ENCODE measurements at regions not wholly inside any gene's neighbourhood (a gene's known extent, or its start where the extent isn't known, plus 50 kb on each side); places are given as distances from the start of the nearest gene placed in this dataset.
"Not testable (repeated sequence)": the region's sequence is repeated elsewhere in the genome, so short reads cannot be mapped to it uniquely, and the experiment has no call there.

DNA sequence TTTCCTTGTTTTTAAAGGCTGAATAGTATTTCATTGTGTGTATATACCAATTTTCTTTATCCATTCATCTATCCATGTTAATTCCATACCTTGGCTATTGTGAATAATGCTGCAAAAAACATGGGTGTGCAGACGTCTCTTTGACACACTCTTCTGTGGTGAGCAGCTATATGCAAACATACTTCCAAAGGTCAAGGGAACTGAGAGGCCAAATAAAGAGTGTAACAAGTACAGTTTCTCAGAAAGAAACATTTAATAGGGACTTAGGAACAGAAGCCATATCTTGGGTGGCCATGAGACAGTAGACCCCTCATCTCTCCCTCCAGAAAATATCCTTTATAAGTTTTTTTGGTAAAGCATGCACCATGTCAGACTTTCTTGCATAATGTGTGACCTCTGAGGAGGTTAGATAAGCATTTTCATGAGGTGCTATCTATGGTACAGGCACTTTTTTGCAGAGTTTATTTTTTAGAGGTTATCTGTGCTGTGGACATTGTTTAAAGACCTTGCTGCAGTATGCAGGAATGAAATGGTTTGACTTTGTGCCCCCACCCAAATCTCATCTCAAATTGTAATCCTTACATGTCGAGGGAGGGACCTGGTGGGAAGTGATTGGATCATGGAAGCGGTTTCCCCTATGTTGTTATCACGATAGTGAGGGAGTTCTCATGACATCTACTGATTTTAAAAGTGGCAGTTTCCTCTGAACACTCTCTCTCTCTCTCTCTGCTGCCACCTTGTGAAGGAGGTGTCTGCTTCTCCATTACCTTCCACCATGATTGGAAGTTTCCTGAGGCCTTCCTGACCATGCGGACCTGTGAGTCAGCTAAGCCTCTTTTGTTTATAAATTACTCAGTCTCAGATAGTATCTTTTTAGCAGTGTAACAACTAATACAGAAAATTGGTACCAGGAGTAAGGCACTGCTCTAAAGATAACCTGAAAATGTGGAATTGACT is 1202.3 kb downstream of the GALC start:
- intact Hi-C loops (cut with DNase I, micrococcal nuclease), result no loop called here
- DNase-seq (no peak), ATAC-seq (no peak)

DNA sequence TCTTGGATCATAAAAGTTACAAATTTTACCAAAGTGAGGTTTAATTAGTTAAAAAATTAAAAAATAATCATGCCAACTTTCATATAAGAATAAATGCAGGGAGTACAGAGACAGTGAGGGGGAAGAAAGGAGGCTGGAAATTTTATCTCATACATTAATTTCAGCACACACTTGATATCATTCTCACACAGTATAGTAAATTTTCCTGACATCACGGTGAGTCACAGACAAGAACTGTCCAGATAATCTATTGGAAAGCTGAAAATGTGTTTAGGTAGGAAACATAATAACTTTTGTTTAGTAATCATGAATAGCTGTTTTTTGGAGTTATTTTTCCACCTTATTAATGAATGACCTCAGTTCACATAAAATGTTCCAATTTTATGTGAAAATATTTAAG is 1204.8 kb downstream of the GALC start:
- DNase-seq, result no peak
- ATAC-seq, result no peak
- intact Hi-C loops (cut with DNase I, micrococcal nuclease), result no loop called here

DNA sequence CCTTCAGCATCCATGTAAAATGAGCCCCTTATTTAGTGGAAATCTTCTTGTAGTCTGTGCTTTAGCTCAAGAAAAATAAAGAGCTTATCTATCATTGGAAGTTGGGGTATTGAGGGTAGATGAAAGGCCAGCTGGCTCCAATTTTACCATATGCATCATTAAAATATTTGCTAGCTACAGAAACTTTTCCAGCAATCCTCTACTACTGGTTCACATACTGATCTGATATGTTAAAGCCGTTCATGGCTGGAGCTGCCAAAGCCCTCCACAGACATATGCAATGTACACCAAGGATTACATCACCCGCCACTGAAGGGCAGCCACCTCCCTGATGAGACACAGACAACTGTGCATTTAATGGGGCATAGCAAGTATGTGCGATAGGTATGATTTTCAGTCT is 1205.3 kb downstream of the GALC start:
- DNase-seq (no peak), ATAC-seq (no peak)
- intact Hi-C loops (cut with DNase I, micrococcal nuclease), result no loop called here

DNA sequence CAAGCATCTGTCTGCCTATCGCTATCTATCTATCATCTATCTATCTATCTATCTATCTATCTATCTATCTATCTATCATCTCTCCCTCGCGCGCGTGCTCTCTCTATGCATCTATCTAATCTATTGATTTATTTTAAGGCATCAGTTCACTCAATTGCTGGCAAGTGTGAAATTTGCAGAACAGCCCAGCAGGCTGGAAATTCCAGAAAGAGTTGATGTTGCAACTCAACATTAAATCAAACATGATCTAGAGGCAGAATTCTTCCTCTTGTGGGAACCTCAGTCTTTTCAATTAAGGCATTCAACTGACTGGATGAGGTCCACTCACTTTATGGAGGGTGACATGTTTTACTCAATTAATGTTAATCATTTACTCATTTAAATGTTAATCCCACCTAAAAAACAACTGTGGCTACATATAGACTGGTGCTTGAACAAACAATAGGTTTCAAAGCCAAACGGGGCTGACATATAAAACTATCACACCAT is 1210.8 kb downstream of the GALC start:
- ATAC-seq, result no peak
- intact Hi-C loops (cut with DNase I, micrococcal nuclease), result no loop called here
- no peak for DNase-seq

DNA sequence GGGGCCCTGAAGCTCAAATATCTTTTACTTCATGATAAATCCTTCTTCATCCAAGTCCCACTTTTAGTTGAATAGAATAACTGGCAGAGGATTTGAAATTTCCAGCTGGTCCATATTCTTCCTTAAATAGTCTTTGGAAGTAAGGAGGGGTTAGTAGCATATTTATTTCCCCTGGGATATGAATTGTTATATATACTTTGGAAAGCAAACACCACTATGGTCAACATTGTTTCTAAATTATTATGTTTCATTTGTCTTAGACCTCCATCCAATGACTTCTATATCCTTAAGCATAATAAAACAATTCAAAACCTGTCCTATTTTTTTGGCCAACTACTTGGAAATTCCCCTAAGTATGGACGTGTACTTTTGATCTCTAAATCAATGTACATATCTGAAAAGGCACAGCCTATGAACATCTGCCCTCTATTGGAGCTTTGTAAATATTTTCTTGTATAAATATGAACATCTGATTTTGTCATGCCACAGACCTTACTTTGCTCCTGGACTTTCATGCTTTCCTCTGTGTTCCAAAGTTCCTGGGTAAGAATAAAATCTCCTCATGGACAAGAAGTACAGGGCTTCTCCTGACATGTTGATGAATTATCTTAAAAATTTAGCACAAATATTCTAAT is 1212.0 kb downstream of the GALC start:
- ATAC-seq (no peak), DNase-seq (no peak)
- intact Hi-C loops (cut with DNase I, micrococcal nuclease), result no loop called here

DNA sequence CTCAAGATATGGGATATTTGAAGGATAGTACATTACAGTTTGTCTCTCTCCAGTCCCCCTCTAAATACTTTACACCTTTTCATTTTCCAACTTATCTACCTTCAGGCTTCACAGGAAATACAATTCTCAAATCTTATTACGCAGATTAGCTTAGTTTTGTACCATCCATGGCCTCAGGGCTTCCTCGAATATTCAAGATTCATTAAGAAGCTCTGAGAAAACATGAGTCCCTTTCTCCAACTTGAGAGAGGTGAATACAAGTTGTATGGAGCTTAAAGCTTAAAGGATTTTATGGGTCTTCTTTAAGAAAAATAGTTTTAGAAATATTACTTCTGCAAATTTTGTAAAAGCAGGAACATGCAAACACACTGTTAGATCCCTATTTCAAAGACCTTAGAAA is 1212.5 kb downstream of the GALC start:
- intact Hi-C loops (cut with DNase I, micrococcal nuclease), result no loop called here
- no peak for DNase-seq
- no peak for ATAC-seq

DNA sequence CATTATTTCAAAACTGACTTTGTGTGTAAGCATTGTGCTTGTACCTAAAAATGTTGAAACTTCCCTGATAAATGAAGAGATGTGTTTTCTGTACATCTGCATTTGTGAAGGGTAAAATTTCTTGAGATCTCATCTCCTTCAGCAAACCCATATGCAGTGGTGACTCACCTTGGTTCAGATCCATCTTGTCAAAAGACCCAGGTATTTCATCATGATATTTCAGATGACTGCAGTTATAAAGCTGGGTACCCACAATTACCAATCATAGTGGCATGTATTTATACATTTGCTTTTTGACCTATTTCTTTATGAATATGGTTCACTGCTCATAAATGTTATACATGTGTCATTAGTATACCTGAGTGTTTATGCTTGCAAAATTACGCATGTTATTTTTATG is 1213.6 kb downstream of the GALC start:
- intact Hi-C loops (cut with DNase I, micrococcal nuclease), result no loop called here
- DNase-seq (no peak), ATAC-seq (no peak)

DNA sequence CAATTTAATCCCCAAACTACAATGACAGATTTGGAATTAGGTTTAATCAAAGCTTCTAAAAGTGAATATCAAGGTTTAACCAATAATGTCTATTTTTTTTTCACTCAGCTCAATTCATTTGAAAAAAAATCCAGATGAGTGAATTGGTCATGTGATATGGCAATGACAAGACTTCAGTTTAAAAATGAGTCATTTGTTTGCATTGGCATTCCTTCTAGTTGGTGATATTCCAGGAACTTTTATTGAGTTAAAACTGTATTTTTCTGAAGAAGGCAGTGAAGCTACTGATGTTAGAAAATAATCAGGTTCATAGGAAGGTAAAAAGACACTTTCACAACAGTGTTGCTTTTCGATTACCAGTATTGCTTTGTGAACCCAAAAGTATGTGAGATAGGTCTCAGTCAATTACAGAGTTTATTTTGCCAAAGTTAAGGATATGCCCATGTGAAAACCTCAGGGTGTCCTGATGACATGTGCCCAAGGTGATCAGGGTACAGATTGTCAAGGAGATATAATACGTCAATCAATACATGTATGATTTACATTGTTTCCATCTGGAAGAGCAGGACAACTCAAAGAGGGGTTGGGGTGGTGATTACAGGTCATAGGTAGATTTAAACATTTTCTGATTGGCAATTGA is 1214.9 kb downstream of the GALC start:
- DNase-seq (no peak), ATAC-seq (no peak)
- intact Hi-C loops (cut with DNase I, micrococcal nuclease), result no loop called here

DNA sequence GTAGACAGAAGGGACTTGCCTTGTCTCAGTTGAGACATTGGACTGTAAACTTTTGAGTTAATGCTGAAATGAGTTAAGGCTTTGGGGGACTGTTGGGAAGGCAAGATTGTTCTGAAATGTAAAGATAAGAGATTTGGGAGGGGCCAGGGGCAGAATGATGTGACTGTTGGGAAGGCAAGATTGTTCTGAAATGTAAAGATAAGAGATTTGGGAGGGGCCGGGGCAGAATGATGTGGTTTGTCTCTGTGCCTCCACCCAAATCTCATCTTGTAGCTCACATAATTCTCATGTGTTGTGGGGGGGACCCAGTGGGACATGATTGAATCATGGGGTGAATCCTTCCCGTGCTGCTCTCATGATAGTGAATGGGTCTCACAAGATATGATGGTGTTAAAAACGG is 1217.1 kb downstream of the GALC start:
- intact Hi-C loops (cut with DNase I, micrococcal nuclease); ATAC-seq; DNase-seq: not testable (repeated sequence)

DNA sequence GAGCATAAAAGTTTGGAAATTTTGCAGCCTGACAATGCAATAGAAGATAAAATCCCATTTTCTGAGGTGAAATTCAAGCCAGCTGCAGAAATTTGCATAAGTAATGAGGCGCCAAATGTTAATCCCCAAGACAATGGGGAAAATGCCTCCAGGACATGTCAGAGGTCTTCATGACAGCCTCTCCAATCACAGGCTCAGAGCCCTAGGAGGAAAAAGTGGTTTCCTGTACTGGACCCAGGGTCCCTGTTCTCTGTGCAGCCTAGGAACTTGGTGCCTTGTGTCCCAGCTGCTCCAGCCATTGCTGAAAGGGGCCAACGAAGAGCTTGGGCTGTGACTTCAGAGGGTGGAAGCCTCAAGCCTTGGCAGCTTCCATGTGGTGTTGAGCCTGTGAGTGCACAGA is 1218.1 kb downstream of the GALC start:
- intact Hi-C loops (cut with DNase I, micrococcal nuclease), result no loop called here
- ATAC-seq (no peak), DNase-seq (no peak)

DNA sequence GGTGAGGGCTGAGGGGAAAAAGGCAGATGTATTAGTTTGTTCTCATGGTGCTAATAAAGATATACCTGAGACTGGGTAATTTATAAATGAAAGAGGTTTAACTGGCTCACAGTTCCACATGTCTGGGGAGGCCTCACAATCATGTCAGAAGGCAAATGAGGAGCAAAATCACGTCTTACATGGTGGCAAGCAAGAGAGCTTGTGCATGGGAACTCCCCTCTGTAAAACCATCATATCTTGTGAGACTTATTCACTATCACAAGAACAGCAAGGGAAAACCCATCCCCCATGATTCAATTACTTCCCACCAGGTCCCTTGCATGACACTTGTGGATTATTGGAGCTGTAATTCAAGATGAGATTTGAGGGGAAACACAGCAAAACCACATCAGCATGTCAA is 1220.9 kb downstream of the GALC start:
- ATAC-seq, result no peak
- intact Hi-C loops (cut with DNase I, micrococcal nuclease), result no loop called here
- DNase-seq, result no peak

DNA sequence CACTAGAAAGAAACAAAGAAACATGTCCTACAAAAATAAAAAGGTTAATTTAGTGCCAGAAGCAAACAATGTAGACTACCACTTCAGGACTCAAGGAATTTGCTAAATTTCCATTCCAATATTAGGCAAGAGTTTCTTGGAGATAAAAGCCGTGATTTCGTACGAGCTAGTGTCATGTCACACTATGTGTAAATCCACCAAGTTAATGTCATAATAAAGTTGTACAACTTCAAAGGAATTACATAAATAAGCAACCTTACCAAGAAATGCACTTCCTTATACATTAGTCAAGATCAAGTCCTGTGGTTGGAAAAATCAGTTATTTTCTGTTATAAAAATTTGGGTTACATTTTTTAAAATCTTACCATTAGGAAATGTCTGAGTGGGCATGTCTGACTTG is 1222.8 kb downstream of the GALC start:
- intact Hi-C loops (cut with DNase I, micrococcal nuclease), result no loop called here
- ATAC-seq, result no peak
- DNase-seq, result no peak

DNA sequence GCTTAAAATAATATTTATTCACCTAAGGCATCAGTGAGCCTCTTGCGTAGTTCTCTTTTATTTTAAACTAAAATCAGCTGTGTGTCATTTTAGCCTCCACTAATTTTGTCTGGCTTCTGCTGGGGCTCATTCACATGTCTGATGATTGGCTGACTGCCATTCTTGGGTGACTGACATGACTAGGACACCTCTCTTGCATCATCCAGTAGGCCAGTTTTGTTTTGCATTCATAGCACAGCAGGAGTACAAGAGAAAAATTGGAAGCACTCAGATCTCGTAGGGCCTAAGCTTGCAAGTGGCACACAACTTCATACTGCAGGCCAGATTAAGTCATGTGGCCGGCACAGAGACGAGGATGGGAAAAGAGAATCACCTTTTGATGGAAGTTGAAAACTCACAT is 1226.5 kb downstream of the GALC start:
- intact Hi-C loops (cut with DNase I, micrococcal nuclease), result no loop called here
- ATAC-seq, result no peak

DNA sequence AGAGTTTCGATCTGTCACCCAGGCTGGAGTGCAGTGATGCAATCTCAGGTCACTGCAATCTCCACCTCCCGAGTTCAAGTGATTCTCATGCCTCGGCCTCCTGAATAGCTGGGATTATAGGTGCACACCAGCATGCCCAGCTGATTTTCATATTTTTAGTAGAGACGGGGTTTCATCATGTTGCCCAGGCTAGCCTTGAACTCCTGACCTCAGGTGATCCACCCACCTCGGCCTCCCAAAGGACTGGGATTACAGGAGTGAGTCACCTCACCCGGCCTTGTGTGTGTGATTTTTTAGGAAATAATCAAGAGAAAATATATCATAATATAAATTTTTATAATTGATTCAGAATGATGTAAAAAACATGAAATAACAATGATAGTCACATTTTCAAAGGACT is 1231.4 kb downstream of the GALC start:
- intact Hi-C loops (cut with DNase I, micrococcal nuclease), result no loop called here
- ATAC-seq (no peak), DNase-seq (no peak)

More for the DNA sequence above, 1226.5 kb downstream of the GALC start:
- DNase-seq, result no peak

DNA sequence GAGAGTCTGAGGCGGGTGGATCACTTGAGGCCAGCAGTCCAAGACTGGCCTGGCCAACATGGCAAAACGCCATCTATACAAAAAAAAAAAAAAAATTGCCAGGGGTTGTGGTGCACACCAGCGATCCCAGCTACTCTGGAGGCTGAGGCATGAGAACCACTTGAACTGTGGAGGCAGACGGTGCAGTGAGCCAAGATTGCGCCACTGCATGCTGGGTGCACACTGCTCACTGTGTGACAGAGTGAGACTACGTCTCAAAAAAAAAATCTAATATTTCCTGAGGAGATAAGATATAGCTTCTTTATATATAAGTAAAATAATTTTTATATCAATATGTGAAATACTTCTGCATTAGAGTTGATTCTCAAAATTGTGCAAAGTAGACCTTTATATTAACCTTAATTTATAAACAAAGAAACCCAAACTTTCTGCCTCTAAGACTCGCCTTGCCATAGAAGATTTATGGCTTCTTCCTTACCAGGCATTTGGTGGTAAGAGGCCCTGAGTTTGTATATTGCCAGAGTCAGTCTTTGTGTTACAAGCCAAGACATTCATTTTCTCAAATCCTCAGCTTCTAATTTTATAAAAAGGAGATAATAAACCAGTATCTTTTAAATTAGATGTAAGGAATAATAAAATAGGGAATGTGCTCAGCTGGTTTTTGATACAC is 1226.7 kb downstream of the FLRT2 start:
- ATAC-seq, result no peak

DNA sequence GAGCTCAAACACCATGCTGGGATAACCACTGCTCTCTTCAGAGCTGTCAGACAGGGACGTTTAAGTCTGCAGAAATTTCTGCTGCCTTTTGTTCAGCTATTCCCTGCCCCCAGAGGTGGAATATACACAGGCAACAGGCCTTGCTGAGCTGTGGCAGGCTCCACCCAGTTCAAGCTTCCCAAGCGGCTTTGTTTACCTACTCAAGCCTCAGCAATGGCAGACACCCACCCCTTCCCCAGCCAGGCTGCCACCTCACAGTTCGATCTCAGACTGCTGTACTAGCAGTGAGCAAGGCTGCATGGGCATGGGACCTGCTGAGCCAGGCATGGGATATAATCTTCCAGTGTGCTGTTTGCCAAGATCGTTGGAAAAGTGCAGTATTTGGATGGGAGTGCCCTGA is 1220.5 kb downstream of the FLRT2 start:
- ATAC-seq; intact Hi-C loops (cut with DNase I, micrococcal nuclease); DNase-seq: not testable (repeated sequence)

More for the DNA sequence above, 1226.7 kb downstream of the FLRT2 start:
- DNase-seq, result no peak
- intact Hi-C loops (cut with DNase I, micrococcal nuclease), result no loop called here

DNA sequence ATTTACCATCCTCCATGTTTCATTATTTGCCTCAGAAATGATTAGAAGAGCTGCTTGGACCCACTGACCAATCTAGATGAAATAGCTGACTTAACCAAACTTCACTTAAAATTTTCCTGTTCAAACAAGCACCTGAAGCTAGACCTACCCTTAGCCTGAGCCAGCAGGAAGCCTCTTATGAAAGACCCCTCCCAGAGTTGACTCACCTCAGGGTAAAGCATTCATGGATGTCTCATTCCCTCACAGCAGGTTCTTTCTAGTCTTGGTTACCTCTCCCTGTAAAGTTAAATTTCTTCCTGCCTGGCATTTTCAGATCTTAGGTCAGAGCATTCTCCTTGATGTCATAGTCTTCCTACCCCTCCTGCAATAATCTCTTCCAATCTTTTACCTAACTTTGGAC is 1209.8 kb downstream of the FLRT2 start:
- intact Hi-C loops (cut with DNase I, micrococcal nuclease), result no loop called here
- DNase-seq (no peak), ATAC-seq (no peak)

DNA sequence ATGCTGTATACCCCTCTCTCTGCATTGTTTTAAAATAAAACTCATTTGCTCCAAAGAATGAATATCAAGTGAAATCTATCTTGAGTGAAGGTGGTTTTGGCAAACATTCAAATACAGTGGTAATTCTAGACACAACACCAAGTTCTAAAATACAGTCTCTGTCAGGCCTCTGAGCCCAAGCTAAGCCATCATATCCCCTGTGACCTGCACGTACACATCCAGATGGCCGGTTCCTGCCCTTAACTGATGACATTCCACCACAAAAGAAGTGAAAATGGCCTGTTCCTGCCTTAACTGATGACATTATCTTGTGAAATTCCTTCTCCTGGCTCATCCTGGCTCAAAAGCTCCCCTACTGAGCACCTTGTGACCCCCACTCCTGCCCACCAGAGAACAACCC is 1201.5 kb downstream of the FLRT2 start:
- ATAC-seq; intact Hi-C loops (cut with DNase I, micrococcal nuclease); DNase-seq: not testable (repeated sequence)

DNA sequence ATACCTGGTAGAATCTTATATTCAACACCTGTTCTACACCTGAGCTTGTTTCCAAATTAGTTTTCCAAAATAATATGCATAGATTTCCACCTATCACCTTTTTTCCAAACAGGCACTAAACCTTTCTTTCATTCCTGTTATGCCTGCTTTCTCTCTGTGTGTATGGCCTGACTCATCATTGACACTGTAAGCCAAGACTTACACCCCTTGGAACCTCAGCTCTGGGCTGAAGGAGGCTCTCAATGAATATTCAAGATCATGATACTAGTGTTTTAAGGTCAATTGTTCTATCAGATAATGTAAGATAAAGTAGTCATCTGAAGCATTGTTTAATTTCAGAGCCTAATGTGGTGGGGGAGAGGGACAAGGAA is 1193.3 kb downstream of the FLRT2 start:
- no peak for ATAC-seq
- intact Hi-C loops (cut with DNase I, micrococcal nuclease), result no loop called here
- no peak for DNase-seq

All from left colon (tissue), 2 donors.